Astrocyte (in vitro differentiated cells and primary cell): ENCODE measurements at regions not wholly inside any gene's neighbourhood (a gene's known extent, or its start where the extent isn't known, plus 50 kb on each side); places are given as distances from the start of the nearest gene placed in this dataset.
"Not testable (repeated sequence)": the region's sequence is repeated elsewhere in the genome, so short reads cannot be mapped to it uniquely, and the experiment has no call there.

Source experiments
- DNase-seq: peaks from one replicate; pipeline ENCODE4 v3.0.0-alpha.2; 2010; ENCODE audit warnings: low read depth
- FAIRE-seq: peaks from 2 replicates; lab custom pipeline; 2011; peaks lifted over from hg19 to GRCh38; lab: Jason Lieb, UNC
- H2AFZ ChIP-seq: 2 replicates; pipeline ENCODE4 v1.6.0; 2012; ENCODE audit warnings: low read depth, low read length, inconsistent platforms
- H3K27ac ChIP-seq: 2 replicates; pipeline ENCODE4 v1.5.1; 2011; ENCODE audit warnings: low read depth, low read length, inconsistent platforms
- H3K27me3 ChIP-seq: 2 replicates; pipeline ENCODE4 v1.6.0; 2011; ENCODE audit warnings: low read length, inconsistent platforms; ENCODE audit not compliant: insufficient read depth
- H3K36me3 ChIP-seq: 2 replicates; pipeline ENCODE4 v1.5.1; 2011; ENCODE audit warnings: low read length, inconsistent platforms; ENCODE audit not compliant: insufficient read depth
- H3K4me1 ChIP-seq: 2 replicates; pipeline ENCODE4 v1.5.1; 2011; ENCODE audit warnings: low read length, inconsistent platforms; ENCODE audit not compliant: insufficient read depth
- H3K4me2 ChIP-seq: 2 replicates; pipeline ENCODE4 v1.6.0; 2012; ENCODE audit warnings: low read length, inconsistent platforms
- H3K4me3 ChIP-seq: 2 replicates; pipeline ENCODE4 v1.5.1; 2011; ENCODE audit warnings: low read depth, mild to moderate bottlenecking, low read length, inconsistent platforms; ENCODE audit not compliant: insufficient read depth
- H3K79me2 ChIP-seq: 2 replicates; pipeline ENCODE4 v1.6.0; 2012; ENCODE audit warnings: mild to moderate bottlenecking, low read length, inconsistent platforms; ENCODE audit not compliant: insufficient read depth
- H3K9ac ChIP-seq: 2 replicates; pipeline ENCODE4 v1.6.0; 2012; ENCODE audit warnings: mild to moderate bottlenecking, low read length, inconsistent platforms
- H3K9me3 ChIP-seq: 2 replicates; pipeline ENCODE4 v1.5.1; 2012; ENCODE audit warnings: low read depth, mild to moderate bottlenecking, low read length, inconsistent platforms; ENCODE audit not compliant: insufficient read depth
- H4K20me1 ChIP-seq: 2 replicates; pipeline ENCODE4 v1.6.0; 2012; ENCODE audit warnings: low read length, inconsistent platforms; ENCODE audit not compliant: insufficient read depth
- H3K27ac Mint-ChIP-seq: one replicate; pipeline ENCODE4 v1.8.0; 2021; ENCODE audit warnings: mild to moderate bottlenecking, mixed read lengths; ENCODE audit not compliant: unreplicated experiment
- H3K27me3 Mint-ChIP-seq: one replicate; pipeline ENCODE4 v1.8.0; 2021; ENCODE audit warnings: low read depth, mixed read lengths; ENCODE audit not compliant: unreplicated experiment
- H3K36me3 Mint-ChIP-seq: one replicate; pipeline ENCODE4 v1.8.0; 2021; ENCODE audit warnings: low read depth, mixed read lengths; ENCODE audit not compliant: unreplicated experiment
- H3K4me1 Mint-ChIP-seq: one replicate; pipeline ENCODE4 v1.8.0; 2021; ENCODE audit warnings: low read depth, mixed read lengths; ENCODE audit not compliant: unreplicated experiment
- H3K4me3 Mint-ChIP-seq: one replicate; pipeline ENCODE4 v1.8.0; 2021; ENCODE audit warnings: mild to moderate bottlenecking, moderate library complexity, mixed read lengths; ENCODE audit not compliant: unreplicated experiment
- H3K9me3 Mint-ChIP-seq: one replicate; pipeline ENCODE4 v1.8.0; 2021; ENCODE audit warnings: mild to moderate bottlenecking, mixed read lengths; ENCODE audit not compliant: unreplicated experiment
- CTCF ChIP-seq: IDR thresholded peaks from 2 replicates; pipeline ENCODE4 v1.5.1; 2011; ENCODE audit warnings: low read depth, mild to moderate bottlenecking, inconsistent platforms, low read length, moderate library complexity; ENCODE audit not compliant: insufficient read depth
- EZH2 ChIP-seq: IDR thresholded peaks from 2 replicates; pipeline ENCODE4 v1.6.1; 2012; ENCODE audit warnings: mild to moderate bottlenecking, low read length, inconsistent platforms; ENCODE audit not compliant: insufficient read depth

GRCh38 chr4:121584836-121585235, 111.9 kb downstream of the ANXA5 start:
- Histone ChIP-seq H4K20me1 (no peaks in the 10 kb centered on the region), H3K36me3 (no peaks in the 10 kb centered on the region), H3K27ac (no peak overlapping the region), H2AFZ (no peak overlapping the region), H3K9me3 (no peaks in the 10 kb centered on the region), H3K4me3 (no peak overlapping the region), H3K4me1 (no peaks in the 10 kb centered on the region), H3K27me3 (peaks cover 3% of the 10 kb centered on the region), H3K79me2 (no peaks in the 10 kb centered on the region), H3K9ac (no peak overlapping the region), H3K4me2 (no peak overlapping the region)
- no peak overlapping the region for H3K27ac Mint-ChIP-seq
- no peaks in the 10 kb centered on the region for H3K36me3 Mint-ChIP-seq
- H3K27me3 Mint-ChIP-seq = peaks cover 2% of the 10 kb centered on the region
- peaks cover 2% of the 10 kb centered on the region for H3K4me1 Mint-ChIP-seq
- FAIRE-seq (no peak), DNase-seq (no peak)
- no peak overlapping the region for H3K4me3 Mint-ChIP-seq
- H3K9me3 Mint-ChIP-seq = no peaks in the 10 kb centered on the region
- TF ChIP-seq CTCF = no peak
- no peak for TF ChIP-seq EZH2

GRCh38 chr4:121583396-121583795, 113.4 kb downstream of the ANXA5 start:
- H3K36me3 ChIP-seq = no peaks in the 10 kb centered on the region
- H3K27me3 ChIP-seq = peaks cover 3% of the 10 kb centered on the region
- H3K4me1 Mint-ChIP-seq = peaks cover 2% of the 10 kb centered on the region
- H3K4me3 Mint-ChIP-seq = no peak overlapping the region
- H3K9me3 Mint-ChIP-seq = no peaks in the 10 kb centered on the region
- no peak overlapping the region for H3K4me3 ChIP-seq
- no peaks in the 10 kb centered on the region for H3K79me2 ChIP-seq
- FAIRE-seq (no peak), DNase-seq (no peak)
- no peak overlapping the region for H3K9ac ChIP-seq
- TF ChIP-seq CTCF (no peak), EZH2 (no peak)
- no peak overlapping the region for H2AFZ ChIP-seq
- no peaks in the 10 kb centered on the region for H3K4me1 ChIP-seq
- H3K27me3 Mint-ChIP-seq = peaks cover 2% of the 10 kb centered on the region
- no peak overlapping the region for H3K27ac Mint-ChIP-seq
- H3K9me3 ChIP-seq = no peaks in the 10 kb centered on the region
- no peak overlapping the region for H3K4me2 ChIP-seq
- no peaks in the 10 kb centered on the region for H4K20me1 ChIP-seq
- H3K27ac ChIP-seq = no peak overlapping the region
- no peaks in the 10 kb centered on the region for H3K36me3 Mint-ChIP-seq

- Histone ChIP-seq H3K4me1 (no peaks in the 10 kb centered on the region), H3K79me2 (no peaks in the 10 kb centered on the region), H3K9me3 (no peaks in the 10 kb centered on the region), H3K4me2 (no peak overlapping the region), H3K27me3 (peaks cover 3% of the 10 kb centered on the region), H2AFZ (no peak overlapping the region), H4K20me1 (no peaks in the 10 kb centered on the region), H3K36me3 (no peaks in the 10 kb centered on the region), H3K9ac (no peak overlapping the region), H3K4me3 (no peak overlapping the region), H3K27ac (no peak overlapping the region)
- H3K9me3 Mint-ChIP-seq = no peaks in the 10 kb centered on the region
- TF ChIP-seq EZH2 = no peak
- TF ChIP-seq CTCF = no peak
- H3K4me3 Mint-ChIP-seq = no peak overlapping the region
- FAIRE-seq (no peak), DNase-seq (no peak)
- no peak overlapping the region for H3K27ac Mint-ChIP-seq
- H3K27me3 Mint-ChIP-seq = no peaks in the 10 kb centered on the region
- H3K4me1 Mint-ChIP-seq = no peaks in the 10 kb centered on the region
- no peaks in the 10 kb centered on the region for H3K36me3 Mint-ChIP-seq
Observed at GRCh38 chr4:121582296-121582695, 114.5 kb downstream of the ANXA5 start.

GRCh38 chr4:121575392-121575791, 121.4 kb downstream of the ANXA5 start:
- not testable (repeated sequence) for H3K27me3 ChIP-seq, H3K79me2 ChIP-seq, H3K4me3 ChIP-seq, H3K9me3 Mint-ChIP-seq, H3K36me3 ChIP-seq, H2AFZ ChIP-seq, H4K20me1 ChIP-seq, H3K27ac Mint-ChIP-seq, H3K36me3 Mint-ChIP-seq, H3K4me2 ChIP-seq, H3K4me1 Mint-ChIP-seq, H3K9me3 ChIP-seq, H3K27ac ChIP-seq, H3K27me3 Mint-ChIP-seq, H3K4me3 Mint-ChIP-seq, H3K9ac ChIP-seq, DNase-seq, H3K4me1 ChIP-seq, FAIRE-seq
